ENCODE measurements at regions not wholly inside any gene's neighbourhood (a gene's known extent, or its start where the extent isn't known, plus 50 kb on each side); places are given as distances from the start of the nearest gene placed in this dataset.
A peak's percentile ranks its signal among the peaks of the same experiment; 100 is the strongest.

DNA sequence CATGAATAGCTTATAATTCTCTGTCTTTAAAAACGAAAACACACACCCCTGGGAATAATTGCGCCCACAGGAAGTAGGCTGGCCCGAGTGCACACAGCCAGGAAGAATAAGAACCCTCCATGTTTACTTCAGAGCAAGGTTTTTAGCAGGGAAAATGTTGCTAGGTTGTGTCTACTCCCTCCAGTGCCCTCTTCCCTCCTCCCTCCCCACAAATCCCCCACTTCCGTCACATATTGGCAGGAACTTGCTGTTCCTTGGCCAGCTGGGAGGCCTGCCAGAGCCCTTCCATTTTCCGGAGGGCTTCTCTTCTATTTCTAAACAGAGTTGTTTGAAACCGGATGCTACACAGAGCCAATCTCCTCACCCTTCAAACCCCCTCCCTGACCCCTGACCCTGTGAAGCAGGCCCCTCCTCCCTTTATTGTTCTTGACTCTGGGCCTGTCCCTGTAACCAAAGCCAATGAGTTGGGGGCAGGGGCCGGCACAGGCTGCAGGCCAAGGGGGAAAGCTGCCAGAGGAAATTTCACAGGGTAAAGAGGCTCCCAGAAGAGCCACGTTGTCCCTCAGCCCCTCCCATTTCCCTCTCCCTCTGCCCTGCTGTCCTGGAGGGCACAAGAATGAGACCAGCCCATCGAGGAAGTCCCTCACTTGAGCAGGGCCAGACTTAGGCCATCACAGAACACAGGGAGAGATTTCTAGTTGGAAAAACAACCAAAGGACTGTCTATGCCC is 49.8 kb upstream of the LGALSL start:
- TF ChIP-seq POLR2AphosphoS5 (IDR thresholded peaks at IDR 0.05) (peak; percentile 69 to 89 (median 74)), POLR2A (IDR thresholded peaks at IDR 0.05) (no peak)
- TF ChIP-seq, protein P1, sequence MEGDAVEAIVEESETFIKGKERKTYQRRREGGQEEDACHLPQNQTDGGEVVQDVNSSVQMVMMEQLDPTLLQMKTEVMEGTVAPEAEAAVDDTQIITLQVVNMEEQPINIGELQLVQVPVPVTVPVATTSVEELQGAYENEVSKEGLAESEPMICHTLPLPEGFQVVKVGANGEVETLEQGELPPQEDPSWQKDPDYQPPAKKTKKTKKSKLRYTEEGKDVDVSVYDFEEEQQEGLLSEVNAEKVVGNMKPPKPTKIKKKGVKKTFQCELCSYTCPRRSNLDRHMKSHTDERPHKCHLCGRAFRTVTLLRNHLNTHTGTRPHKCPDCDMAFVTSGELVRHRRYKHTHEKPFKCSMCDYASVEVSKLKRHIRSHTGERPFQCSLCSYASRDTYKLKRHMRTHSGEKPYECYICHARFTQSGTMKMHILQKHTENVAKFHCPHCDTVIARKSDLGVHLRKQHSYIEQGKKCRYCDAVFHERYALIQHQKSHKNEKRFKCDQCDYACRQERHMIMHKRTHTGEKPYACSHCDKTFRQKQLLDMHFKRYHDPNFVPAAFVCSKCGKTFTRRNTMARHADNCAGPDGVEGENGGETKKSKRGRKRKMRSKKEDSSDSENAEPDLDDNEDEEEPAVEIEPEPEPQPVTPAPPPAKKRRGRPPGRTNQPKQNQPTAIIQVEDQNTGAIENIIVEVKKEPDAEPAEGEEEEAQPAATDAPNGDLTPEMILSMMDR (IDR thresholded peaks at IDR 0.05) = no peak
- DNase-seq (ENCODE audit: low spot score in 2 of 2) = peak; percentile 53 to 58
- intact Hi-C loops (cut with DNase I; ENCODE audit: low total_unique reads) = no loop called here
- no peaks in the 10 kb centered on the region for H3K36me3 ChIP-seq
- no peaks in the 10 kb centered on the region for H3K27me3 ChIP-seq
- no peaks in the 10 kb centered on the region for H3K9me3 ChIP-seq
- peak overlapping the region; percentile 78 to 96 for H3K27ac ChIP-seq
- H3K4me3 ChIP-seq = peak overlapping the region in 1 of 3 donors; percentile 40
- H3K4me1 ChIP-seq = peaks cover 0 to 7% of the 10 kb centered on the region in 2 donors

Measured in breast epithelium (tissue), 4 donors.